GM12878 (cell line): ENCODE measurements at regions not wholly inside any gene's neighbourhood (a gene's known extent, or its start where the extent isn't known, plus 50 kb on each side); places are given as distances from the start of the nearest gene placed in this dataset.

Experiments used
- ATAC-seq: fragments of 200-7000 bp; cut with Tn5 transposase; 3 replicates; pipeline ENCODE4 v1.9.1; 2020; ENCODE audit warnings: mild to moderate bottlenecking, moderate library complexity
- BruUV-seq: library from RNA; stranded (reverse); fragments of 400-500 nt; replicated peaks from 2 replicates; lab custom pipeline; 2021; lab: Mats Ljungman, UMichigan
- CTCF ChIA-PET: fragments of 300-600 bp; sonication (Branson Sonifier 250); formaldehyde crosslinking; extraction: SDS; loops from one replicate; lab custom pipeline; 2021; ENCODE audit warnings: inconsistent platforms; lab: Yijun Ruan, JAX
- POLR2A ChIA-PET: fragments of 350-600 bp; formaldehyde crosslinking; extraction: SDS; loops from one replicate; lab custom pipeline; 2021; ENCODE audit warnings: inconsistent platforms; lab: Charles Lee
- RAD21 ChIA-PET: fragments of 300-600 bp; sonication (Branson Sonifier 250); formaldehyde crosslinking; loops from one replicate; lab custom pipeline; 2023; ENCODE audit warnings: antibody characterized with exemption; ENCODE audit not compliant: unreplicated experiment; lab: Charles Lee
- SMC1A ChIA-PET: fragments of 300-600 bp; sonication (Branson Sonifier 250); formaldehyde crosslinking; loops from one replicate; lab custom pipeline; 2023; ENCODE audit not compliant: unreplicated experiment, uncharacterized antibody; lab: Charles Lee
- DNase-seq: peaks from one replicate; pipeline ENCODE4 v3.0.0-alpha.2; 2011; ENCODE audit warnings: low read depth, low spot score
- FAIRE-seq: peaks from 3 replicates; lab custom pipeline; 2011; peaks lifted over from hg19 to GRCh38; lab: Jason Lieb, UNC
- H2AFZ ChIP-seq: 2 replicates; pipeline ENCODE4 v1.6.0; 2011; ENCODE audit warnings: low read depth, low read length, control low read depth; ENCODE audit not compliant: control insufficient read depth
- H3K27ac ChIP-seq: 2 replicates; pipeline ENCODE4 v1.5.1; 2011; ENCODE audit warnings: control low read depth; ENCODE audit not compliant: control insufficient read depth, insufficient read depth
- H3K27me3 ChIP-seq, 2 experiments: replicated peaks in 1 of 2; 2 replicates each; pipeline versions ENCODE4 v1.6.0 to v1.6.1; 2011; ENCODE audit warnings: low read length in 1 of 2; ENCODE audit not compliant: control insufficient read depth in 2 of 2, insufficient read depth in 2 of 2
- H3K36me3 ChIP-seq, 2 experiments: 2 replicates each; pipeline ENCODE4 v1.5.1; 2011; ENCODE audit warnings: low read length in 1 of 2; ENCODE audit not compliant: control insufficient read depth in 2 of 2, insufficient read depth in 2 of 2
- H3K4me1 ChIP-seq: 2 replicates; pipeline ENCODE4 v1.6.1; 2011; ENCODE audit warnings: mild to moderate bottlenecking, low read length, moderate library complexity, mixed read lengths; ENCODE audit not compliant: control insufficient read depth, insufficient read depth
- H3K4me2 ChIP-seq: 2 replicates; pipeline ENCODE4 v1.6.0; 2011; ENCODE audit warnings: control low read depth; ENCODE audit not compliant: control insufficient read depth, insufficient read depth
- H3K4me3 ChIP-seq: fragments of 200-600 bp; sonication (generic); 2 replicates; pipeline ENCODE4 v1.5.1; 2016
- H3K79me2 ChIP-seq: 2 replicates; pipeline ENCODE4 v1.6.0; 2011; ENCODE audit warnings: low read length; ENCODE audit not compliant: control insufficient read depth, insufficient read depth
- H3K9ac ChIP-seq: 2 replicates; pipeline ENCODE4 v1.8.0; 2011; ENCODE audit warnings: low read length, control low read depth, mixed read lengths; ENCODE audit not compliant: control insufficient read depth, insufficient read depth
- H3K9me3 ChIP-seq: replicated peaks from 3 replicates; pipeline ENCODE4 v1.5.1; 2011; ENCODE audit warnings: mild to moderate bottlenecking, low read length; ENCODE audit not compliant: control insufficient read depth, insufficient read depth
- H4K20me1 ChIP-seq: 2 replicates; pipeline ENCODE4 v1.6.0; 2011; ENCODE audit not compliant: control insufficient read depth, insufficient read depth
- CUX1 ChIP-seq: IDR thresholded peaks from 2 replicates; pipeline ENCODE4 v1.6.1; 2012; ENCODE audit warnings: improper control_type of control experiment, low read depth, low read length; ENCODE audit not compliant: insufficient replicate concordance
- HDGF ChIP-seq: fragments of 450-650 bp; IDR thresholded peaks from 2 replicates; pipeline ENCODE4 v1.6.1; 2016; ENCODE audit warnings: antibody characterized with exemption
- WGBS: methylation state at CpG from one replicate; pipeline ENCODE4 v1.1.6; 2016; ENCODE audit warnings: low lambda C conversion rate; ENCODE audit not compliant: insufficient replicate concordance, insufficient coverage; ENCODE audit errors: missing lambda C conversion rate; 5-methylcytosine and 5-hydroxymethylcytosine counted together
- in situ Hi-C: fragments of 300-500 bp; cut with MboI; formaldehyde crosslinking; loops from 9 replicates; pipeline ENCODE4 v1.14.3; 2018; ENCODE audit warnings: mixed read lengths
- intact Hi-C: fragments of 100-400 bp; cut with micrococcal nuclease; formaldehyde crosslinking; loops from one replicate; pipeline ENCODE4 v1.14.2; 2022; ENCODE audit not compliant: unreplicated experiment

DNA sequence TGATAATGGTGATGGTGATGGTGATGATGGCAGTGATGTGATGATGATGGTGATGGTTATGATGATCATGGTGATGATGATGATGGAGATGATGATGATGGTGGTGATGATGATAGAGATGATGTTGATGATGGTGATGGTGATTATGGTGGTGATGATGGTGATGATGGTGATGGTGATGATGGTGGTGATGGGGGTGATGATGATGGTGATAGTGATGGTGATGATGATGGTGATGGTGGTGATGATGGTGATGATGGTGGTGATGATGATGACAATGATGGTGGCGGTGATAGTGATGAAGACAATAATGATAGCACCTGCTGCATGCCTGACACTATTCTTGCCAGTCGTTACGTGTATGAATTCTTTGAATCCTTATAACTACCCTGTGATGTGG is 317.9 kb upstream of the AJAP1 start:
- ATAC-seq (no peak), FAIRE-seq (no peak), DNase-seq (no peak)
- no peaks in the 10 kb centered on the region; the same call in 2 of the 3 replicates for H3K9me3 ChIP-seq
- H3K4me3 ChIP-seq, result no peak overlapping the region
- no peaks in the 10 kb centered on the region for H4K20me1 ChIP-seq
- no peaks in the 10 kb centered on the region for H3K36me3 ChIP-seq
- no peak overlapping the region for H2AFZ ChIP-seq
- H3K4me2 ChIP-seq, result no peak overlapping the region
- H3K79me2 ChIP-seq, result no peaks in the 10 kb centered on the region
- H3K4me1 ChIP-seq, result no peaks in the 10 kb centered on the region
- no peak overlapping the region for H3K9ac ChIP-seq
- intact Hi-C loops, result no loop called here
- BruUV-seq, result no TSS peak
- no peak overlapping the region for H3K27ac ChIP-seq
- TF ChIP-seq CUX1, result no peak
- TF ChIP-seq, all 136 proteins: peak for 0
- ChIA-PET SMC1A (no interaction called here), RAD21 (no interaction called here), POLR2A (no interaction called here), CTCF (no interaction called here)
- in situ Hi-C loops, result no loop called here
- WGBS, result 26% methylated on average over 3 of the region's 3 CpGs
- no peaks in the 10 kb centered on the region for H3K27me3 ChIP-seq

- H4K20me1 ChIP-seq, result no peaks in the 10 kb centered on the region
- no peaks in the 10 kb centered on the region; the same call in 2 of the 3 replicates for H3K9me3 ChIP-seq
- H3K9ac ChIP-seq, result no peak overlapping the region
- H3K4me3 ChIP-seq, result no peak overlapping the region
- ChIA-PET SMC1A (no interaction called here), POLR2A (no interaction called here), RAD21 (no interaction called here), CTCF (no interaction called here)
- ATAC-seq (no peak), DNase-seq (no peak), FAIRE-seq (no peak)
- intact Hi-C loops, result no loop called here
- H2AFZ ChIP-seq, result no peak overlapping the region
- H3K36me3 ChIP-seq, result no peaks in the 10 kb centered on the region
- no peaks in the 10 kb centered on the region for H3K4me1 ChIP-seq
- no TSS peak for BruUV-seq
- no peaks in the 10 kb centered on the region for H3K27me3 ChIP-seq
- H3K4me2 ChIP-seq, result no peak overlapping the region
- no peak overlapping the region for H3K27ac ChIP-seq
- in situ Hi-C loops, result no loop called here
- 52% methylated on average over 8 of the region's 8 CpGs for WGBS
- no peak for TF ChIP-seq HDGF
- no peaks in the 10 kb centered on the region for H3K79me2 ChIP-seq
These were observed 313.0 kb upstream of the AJAP1 start for GRCh38 chr1:4341421-4341820.
